Skeletal muscle cell (primary cell): ENCODE measurements at regions not wholly inside any gene's neighbourhood (a gene's known extent, or its start where the extent isn't known, plus 50 kb on each side); places are given as distances from the start of the nearest gene placed in this dataset.

Experiments used
- DNase-seq: peaks from one replicate; pipeline ENCODE4 v3.0.0-alpha.2; 2010; ENCODE audit warnings: low read depth
- H3K4me3 ChIP-seq: 2 replicates; pipeline ENCODE4 v1.5.1; 2011; ENCODE audit warnings: low read depth, mild to moderate bottlenecking, control low read depth, low read length, moderate library complexity

DNA sequence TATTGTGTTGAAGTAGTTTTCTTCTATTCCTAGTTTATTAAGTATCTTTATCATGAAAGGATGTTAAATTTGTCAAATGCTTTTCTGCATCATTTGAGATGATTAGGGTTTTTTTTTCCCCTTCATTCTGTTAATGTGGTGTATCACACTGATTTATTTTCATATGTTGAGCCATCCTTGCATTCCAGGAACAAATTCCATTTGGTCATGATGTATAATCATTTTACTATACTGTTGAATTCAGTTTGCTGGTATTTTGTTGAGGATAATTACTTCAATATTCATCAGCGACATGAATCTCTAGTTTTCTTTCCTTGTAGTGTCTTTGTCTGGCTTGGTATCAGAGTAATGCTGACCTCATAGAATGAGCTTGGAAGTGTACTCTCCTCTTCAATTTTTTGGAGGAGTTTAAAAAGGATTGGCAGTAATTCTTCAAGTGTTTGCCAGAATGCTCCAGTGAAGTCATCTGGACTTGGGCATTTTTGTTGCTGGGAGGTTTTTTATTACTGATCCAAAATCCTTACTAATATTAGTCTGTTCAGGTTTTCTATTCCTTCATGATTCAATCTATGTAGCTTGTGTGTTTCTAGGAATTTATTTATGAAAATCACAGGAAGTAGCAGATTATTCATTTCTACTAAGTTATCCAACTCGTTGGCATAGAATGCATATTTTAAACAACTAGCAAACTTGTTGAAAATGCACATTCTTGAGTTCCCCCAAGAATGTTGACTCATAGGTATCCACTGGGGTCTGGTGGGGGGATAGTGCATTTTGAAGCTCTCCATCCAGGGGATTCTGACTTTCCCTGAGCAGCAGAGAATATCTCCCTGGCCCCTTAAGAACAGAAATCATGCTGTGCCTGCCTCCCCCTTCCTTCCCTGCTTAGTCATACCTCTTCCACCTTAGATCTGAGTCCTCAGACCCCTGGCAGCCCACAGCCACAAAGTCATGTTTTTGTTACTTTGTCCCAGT, 187.1 kb downstream of the BMP7 start:
- DNase-seq: no peak
- no peak overlapping the region for H3K4me3 ChIP-seq

GRCh38 chr20:57080796-57081195, 185.6 kb downstream of the BMP7 start:
- no peak overlapping the region for H3K4me3 ChIP-seq
- no peak for DNase-seq

- no peak for DNase-seq
- no peak overlapping the region for H3K4me3 ChIP-seq
Observed at GRCh38 chr20:57082357-57082945, 184.0 kb downstream of the BMP7 start.

DNA sequence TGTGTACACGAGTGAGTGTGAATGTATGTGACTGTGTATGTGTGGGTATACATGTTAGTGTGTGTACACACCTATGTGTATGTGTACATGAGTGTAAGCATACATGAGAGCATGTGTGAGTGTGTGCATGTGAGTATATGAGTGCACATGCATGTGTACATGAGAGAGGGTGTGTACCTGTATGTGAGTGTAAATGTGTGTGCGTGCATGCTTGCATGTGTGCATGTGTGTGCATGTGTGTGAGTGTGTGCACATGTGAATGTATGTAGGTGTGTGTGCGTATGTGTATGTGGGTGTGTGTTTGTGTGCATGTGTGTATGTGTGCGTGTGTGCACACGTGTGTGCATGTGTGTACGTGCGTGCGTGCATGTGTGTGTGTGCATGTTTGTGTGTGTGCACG, 183.4 kb downstream of the BMP7 start:
- H3K4me3 ChIP-seq: no peak overlapping the region
- DNase-seq: no peak

- no peak overlapping the region for H3K4me3 ChIP-seq
- no peak for DNase-seq
Observed at GRCh38 chr20:57086066-57086465, 180.4 kb downstream of the BMP7 start.

DNA sequence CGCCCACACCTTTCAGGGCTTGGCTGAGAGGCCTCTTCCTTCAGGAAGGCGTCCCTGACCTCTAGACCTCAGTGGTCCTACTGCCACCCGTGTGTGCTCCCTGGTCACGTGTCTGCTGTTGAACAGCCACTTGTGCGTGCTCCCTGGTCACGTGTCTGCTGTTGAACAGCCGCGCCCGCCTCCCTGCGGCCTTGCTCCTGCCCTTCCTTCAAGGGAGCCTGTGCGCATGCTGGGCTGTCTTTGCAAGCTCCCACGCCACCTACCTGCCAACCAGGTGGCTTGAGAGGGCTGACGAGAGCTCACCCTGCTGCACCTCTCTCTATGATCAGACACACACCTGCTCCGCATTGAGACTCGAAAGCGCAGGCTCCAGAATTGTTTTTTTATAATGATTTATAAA, 179.3 kb downstream of the BMP7 start:
- no peak overlapping the region for H3K4me3 ChIP-seq
- no peak for DNase-seq

GRCh38 chr20:57087705-57088104, 178.7 kb downstream of the BMP7 start:
- no peak overlapping the region for H3K4me3 ChIP-seq
- DNase-seq: no peak

- no peak for DNase-seq
- H3K4me3 ChIP-seq: no peak overlapping the region
Observed at GRCh38 chr20:57088436-57088835, 178.0 kb downstream of the BMP7 start.

DNA sequence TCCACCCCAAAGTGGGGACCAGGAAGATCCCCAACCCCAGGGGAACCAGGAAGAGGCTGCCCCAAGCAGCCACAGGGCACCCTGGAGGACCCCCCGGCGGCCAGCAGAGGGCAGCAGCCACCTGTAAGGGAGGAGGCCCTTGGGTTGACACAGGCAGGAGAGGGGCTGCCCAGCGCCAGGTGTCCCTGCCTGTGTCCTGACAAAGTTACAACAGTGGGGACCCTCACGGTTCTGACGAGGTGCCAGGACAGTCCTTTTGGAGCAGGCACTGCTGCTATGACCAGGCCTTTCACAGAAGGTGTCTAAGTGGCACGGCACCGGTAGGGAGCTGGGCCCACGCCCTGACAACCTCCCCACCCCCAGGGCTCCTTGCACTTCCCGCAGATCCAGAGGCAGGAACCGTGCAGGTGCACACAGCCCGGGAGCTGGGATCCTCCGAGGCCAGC, 176.7 kb downstream of the BMP7 start:
- H3K4me3 ChIP-seq: no peak overlapping the region
- no peak for DNase-seq

- no peak overlapping the region for H3K4me3 ChIP-seq
- no peak for DNase-seq
Observed at GRCh38 chr20:57090590-57091560, 175.6 kb downstream of the BMP7 start.

GRCh38 chr20:57091748-57092111, 174.7 kb downstream of the BMP7 start:
- H3K4me3 ChIP-seq: no peak overlapping the region
- no peak for DNase-seq

DNA sequence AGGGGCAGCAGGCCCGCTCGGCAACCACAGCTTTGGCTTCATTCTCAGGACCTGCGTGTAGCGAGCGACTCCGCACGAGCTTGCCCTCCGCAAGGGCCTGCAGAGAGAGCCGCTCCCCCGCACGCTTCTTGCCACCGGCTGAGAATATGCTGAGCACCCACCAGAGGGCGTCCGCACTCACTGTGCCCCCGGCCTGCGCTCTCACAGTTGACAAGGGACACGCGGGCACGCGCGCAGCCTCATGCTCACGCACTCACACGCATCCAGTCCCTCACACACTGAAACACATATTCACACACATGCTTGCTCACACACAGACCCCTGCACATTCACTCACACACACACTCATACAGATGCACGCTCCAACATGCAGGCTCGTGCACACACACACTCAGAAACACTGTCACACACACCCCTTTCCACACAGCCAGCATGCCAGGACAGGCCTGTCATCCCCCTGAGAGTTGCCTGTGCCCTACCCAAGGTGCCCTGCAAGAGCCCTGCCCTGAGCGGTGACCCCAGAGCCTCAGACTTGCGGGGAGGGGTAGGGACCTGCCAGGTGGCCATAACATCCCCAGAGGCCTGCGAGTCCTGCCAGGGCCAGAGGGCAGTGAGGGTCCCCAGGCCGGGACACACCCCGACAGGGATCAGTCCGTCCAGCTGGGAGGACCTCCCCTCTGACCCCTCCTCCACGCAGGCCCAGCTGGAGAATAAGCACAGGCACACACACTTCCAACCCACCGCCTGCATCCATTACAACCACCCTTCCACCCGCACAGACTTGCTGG, 174.1 kb downstream of the BMP7 start:
- DNase-seq: no peak
- no peak overlapping the region for H3K4me3 ChIP-seq

- no peak for DNase-seq
- H3K4me3 ChIP-seq: no peak overlapping the region
Observed at GRCh38 chr20:57092900-57093530, 173.4 kb downstream of the BMP7 start.

GRCh38 chr20:57093766-57094165, 172.7 kb downstream of the BMP7 start:
- DNase-seq: no peak
- H3K4me3 ChIP-seq: no peak overlapping the region

DNA sequence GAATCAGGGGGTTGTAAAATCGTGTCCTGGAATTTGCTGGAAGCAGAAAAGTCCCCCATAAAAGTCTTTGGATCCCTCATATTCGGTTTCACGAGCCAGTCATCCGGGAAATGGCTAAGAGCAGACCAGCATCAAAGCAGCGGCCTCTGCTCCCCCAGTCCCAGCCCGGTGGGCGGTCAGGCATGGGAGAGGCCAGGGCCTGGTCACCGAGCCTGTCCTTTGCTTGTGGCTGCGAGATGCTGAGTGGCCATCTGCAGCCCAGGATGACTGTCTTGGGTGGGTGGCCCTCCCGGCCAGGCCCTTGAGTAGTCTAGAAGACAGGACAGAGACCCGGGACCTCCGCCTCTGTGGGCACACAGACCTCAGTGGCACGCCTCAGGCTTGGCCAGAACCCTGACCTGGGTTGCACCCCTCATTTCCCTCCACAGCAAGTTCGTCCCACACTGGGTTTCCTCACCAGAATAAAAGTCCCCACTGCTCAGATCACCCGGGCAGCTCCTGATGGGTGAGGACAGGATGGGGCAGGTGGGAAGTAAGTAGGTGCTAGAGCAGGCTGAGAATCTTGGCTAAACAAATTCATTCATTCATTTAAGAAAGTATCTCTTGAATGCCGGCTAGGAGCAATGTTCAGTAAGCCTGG, 172.1 kb downstream of the BMP7 start:
- H3K4me3 ChIP-seq: no peak overlapping the region
- DNase-seq: no peak

GRCh38 chr20:57094991-57095390, 171.4 kb downstream of the BMP7 start:
- no peak overlapping the region for H3K4me3 ChIP-seq
- DNase-seq: no peak

DNA sequence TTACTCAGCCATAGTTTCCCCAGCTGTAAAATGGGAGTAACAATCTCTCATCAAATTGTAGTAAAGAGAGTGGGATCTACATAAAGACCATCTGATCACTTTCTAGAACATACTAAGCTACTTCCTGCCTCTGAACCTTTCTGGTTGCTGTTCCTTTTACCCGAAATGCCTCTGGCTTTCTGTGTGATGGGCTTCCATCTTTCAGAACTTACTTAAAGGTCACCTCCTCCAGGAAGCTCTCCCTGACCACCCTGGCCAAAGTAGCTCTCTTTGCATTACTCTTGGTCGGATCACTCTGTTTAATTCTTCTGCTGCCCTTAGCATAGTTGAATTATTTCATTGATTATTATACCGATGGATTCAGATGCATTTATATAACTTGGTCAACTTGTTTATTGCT, 171.0 kb downstream of the BMP7 start:
- DNase-seq: no peak
- H3K4me3 ChIP-seq: no peak overlapping the region

DNA sequence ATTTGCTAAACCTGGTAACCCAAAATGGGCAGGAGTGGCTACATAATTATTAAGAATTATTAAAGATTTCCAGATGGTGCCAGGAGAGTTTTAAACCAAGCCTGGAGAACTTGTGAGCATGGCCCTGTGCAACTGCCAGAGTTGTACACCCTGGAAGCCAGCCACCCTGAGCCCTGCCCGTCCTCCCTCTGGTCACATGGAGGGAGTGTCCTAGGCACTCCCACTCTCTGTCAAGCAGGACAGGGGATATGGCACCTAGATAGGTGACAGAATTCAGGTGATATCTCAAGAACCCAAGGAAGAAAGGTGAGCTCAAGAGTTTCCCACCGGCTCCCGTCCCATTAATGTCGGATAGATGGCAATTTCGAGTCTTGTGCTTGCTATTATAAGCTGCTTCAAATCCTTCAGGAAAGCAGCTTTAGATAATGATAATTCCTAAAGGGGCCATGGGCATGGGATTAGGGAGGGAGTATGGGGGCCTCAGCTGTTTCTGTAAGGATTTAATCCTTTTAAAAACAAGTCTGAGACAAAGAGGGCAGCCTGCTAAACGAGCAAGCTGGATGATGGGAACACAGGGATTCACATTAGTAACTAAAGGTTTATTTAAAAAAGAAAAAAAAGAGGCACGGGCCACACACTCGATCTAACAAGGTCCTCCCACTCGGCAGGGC, 169.1 kb downstream of the BMP7 start:
- no peak for DNase-seq

More for the DNA sequence above, 169.1 kb downstream of the BMP7 start:
- H3K4me3 ChIP-seq: no peak overlapping the region
